CD14-positive monocyte (primary cell): ENCODE measurements at regions not wholly inside any gene's neighbourhood (a gene's known extent, or its start where the extent isn't known, plus 50 kb on each side); places are given as distances from the start of the nearest gene placed in this dataset.

Experiments
- DNase-seq, 3 donors: peaks; one replicate each; pipeline ENCODE4 v3.0.0-alpha.2; 2011 to 2022
- H2AFZ ChIP-seq: 2 replicates; pipeline ENCODE4 v1.6.0; 2012; ENCODE audit warnings: mild to moderate bottlenecking, low read depth, low read length, inconsistent platforms; ENCODE audit not compliant: insufficient read depth, poor library complexity, severe bottlenecking
- H3K27ac ChIP-seq, 2 donors: 1 replicate in 1 of 2; 2 replicates in 1 of 2; pipeline ENCODE4 v1.5.1; 2012 to 2013; ENCODE audit warnings: low read length in 2 of 2, control low read depth in 1 of 2, inconsistent platforms in 1 of 2, low read depth in 1 of 2, mild to moderate bottlenecking in 1 of 2
- H3K27me3 ChIP-seq, 2 donors: one replicate each; pipeline versions ENCODE4 v1.6.0 to v1.6.1; 2011 to 2013; ENCODE audit warnings: low read length in 2 of 2; ENCODE audit not compliant: control insufficient read depth in 2 of 2, insufficient read depth in 2 of 2
- H3K36me3 ChIP-seq, 2 donors: replicated peaks in 1 of 2; 1 replicate in 1 of 2; 2 replicates in 1 of 2; pipeline versions ENCODE4 v1.5.1 to v1.6.1; 2012 to 2013; ENCODE audit warnings: low read length in 2 of 2, control low read depth in 1 of 2, inconsistent platforms in 1 of 2, mild to moderate bottlenecking in 1 of 2; ENCODE audit not compliant: insufficient read depth in 2 of 2, control insufficient read depth in 1 of 2
- H3K4me1 ChIP-seq, 2 donors: 1 replicate in 1 of 2; 2 replicates in 1 of 2; pipeline versions ENCODE4 v1.5.1 to v1.6.1; 2012 to 2013; ENCODE audit warnings: low read length in 2 of 2, control low read depth in 1 of 2, inconsistent platforms in 1 of 2, mild to moderate bottlenecking in 1 of 2, moderate library complexity in 1 of 2; ENCODE audit not compliant: insufficient read depth in 2 of 2, control insufficient read depth in 1 of 2
- H3K4me2 ChIP-seq: replicated peaks from 2 replicates; pipeline ENCODE3; 2012; ENCODE audit warnings: low read length, moderate library complexity, mild to moderate bottlenecking; ENCODE audit not compliant: poor library complexity, severe bottlenecking; ENCODE audit errors: extremely low read depth
- H3K4me3 ChIP-seq, 3 experiments: fragments of 200-600 bp in 1 of 3; sonication (generic) in 1 of 3; replicated peaks in 1 of 3; 1 replicate in 2 of 3; 2 replicates in 1 of 3; pipeline ENCODE4 v1.5.1; 2011 to 2013; ENCODE audit warnings: low read length in 3 of 3, mild to moderate bottlenecking in 3 of 3, control low read depth in 2 of 3, low read depth in 2 of 3, inconsistent platforms in 1 of 3, moderate library complexity in 1 of 3
- H3K79me2 ChIP-seq: 2 replicates; pipeline ENCODE4 v1.6.0; 2012; ENCODE audit warnings: mild to moderate bottlenecking, control low read depth, inconsistent platforms, low read length, moderate library complexity; ENCODE audit not compliant: insufficient read depth
- H3K9ac ChIP-seq: 2 replicates; pipeline ENCODE4 v1.6.0; 2017; ENCODE audit warnings: low read length, mild to moderate bottlenecking; ENCODE audit not compliant: insufficient read depth, poor library complexity, severe bottlenecking
- H3K9me3 ChIP-seq, 2 donors: replicated peaks in 1 of 2; 1 replicate in 1 of 2; 2 replicates in 1 of 2; pipeline versions ENCODE4 v1.5.1 to v1.6.1; 2012 to 2013; ENCODE audit warnings: low read length in 2 of 2, control low read depth in 1 of 2; ENCODE audit not compliant: control insufficient read depth in 1 of 2, insufficient read depth in 1 of 2
- H4K20me1 ChIP-seq: 2 replicates; pipeline ENCODE4 v1.6.0; 2012; ENCODE audit warnings: mild to moderate bottlenecking, low read length, control low read depth, moderate library complexity; ENCODE audit not compliant: insufficient read depth
- H3K27ac Mint-ChIP-seq, 7 donors: one replicate each; pipeline ENCODE4 v1.8.0; 2020; ENCODE audit warnings: mild to moderate bottlenecking in 7 of 7, mixed read lengths in 7 of 7, moderate library complexity in 6 of 7, inconsistent platforms in 2 of 7
- H3K27me3 Mint-ChIP-seq, 3 donors: one replicate each; pipeline ENCODE4 v1.8.0; 2021 to 2022; ENCODE audit warnings: low read depth in 3 of 3, mild to moderate bottlenecking in 3 of 3, mixed read lengths in 3 of 3, moderate library complexity in 3 of 3, inconsistent platforms in 1 of 3
- H3K36me3 Mint-ChIP-seq, 2 donors: one replicate each; pipeline ENCODE4 v1.8.0; 2020; ENCODE audit warnings: mixed read lengths in 2 of 2, inconsistent platforms in 1 of 2, mild to moderate bottlenecking in 1 of 2
- H3K4me1 Mint-ChIP-seq: one replicate; pipeline ENCODE4 v1.8.0; 2020; ENCODE audit warnings: mild to moderate bottlenecking, mixed read lengths
- H3K4me3 Mint-ChIP-seq, 2 donors: one replicate each; pipeline ENCODE4 v1.8.0; 2020; ENCODE audit warnings: mild to moderate bottlenecking in 2 of 2, mixed read lengths in 2 of 2, moderate library complexity in 1 of 2
- H3K9me3 Mint-ChIP-seq, 7 donors: one replicate each; pipeline ENCODE4 v1.8.0; 2020 to 2022; ENCODE audit warnings: mixed read lengths in 7 of 7, mild to moderate bottlenecking in 6 of 7, moderate library complexity in 6 of 7, inconsistent platforms in 2 of 7
- CTCF ChIP-seq: fragments of 200-600 bp; IDR thresholded peaks from one replicate; pipeline ENCODE4 v1.8.0; 2022; ENCODE audit warnings: antibody characterized with exemption, mild to moderate bottlenecking
- WGBS: methylation state at CpG from one replicate; pipeline ENCODE4 v1.1.5; 2013; ENCODE audit warnings: missing lambda C conversion rate; ENCODE audit not compliant: insufficient coverage; 5-methylcytosine and 5-hydroxymethylcytosine counted together
- intact Hi-C, 2 donors: fragments of 100-400 bp; cut with micrococcal nuclease; formaldehyde crosslinking; loops; one replicate each; pipeline versions ENCODE4 v1.15.0 to v1.15.1; 2023

- no peak overlapping the region for H3K4me3 Mint-ChIP-seq
- Histone ChIP-seq H3K79me2 (no peaks in the 10 kb centered on the region), H3K9me3 (peaks cover 0 to 3% of the 10 kb centered on the region in 2 donors), H4K20me1 (no peaks in the 10 kb centered on the region), H2AFZ (no peak overlapping the region), H3K4me1 (no peaks in the 10 kb centered on the region), H3K4me3 (no peak overlapping the region), H3K9ac (no peak overlapping the region), H3K27me3 (no peaks in the 10 kb centered on the region), H3K36me3 (no peaks in the 10 kb centered on the region), H3K4me2 (no peak overlapping the region), H3K27ac (no peak overlapping the region)
- intact Hi-C loops = no loop called here
- peaks cover 0 to 12% (median 5%) of the 10 kb centered on the region in 7 donors for H3K9me3 Mint-ChIP-seq
- no peaks in the 10 kb centered on the region for H3K36me3 Mint-ChIP-seq
- no peaks in the 10 kb centered on the region for H3K4me1 Mint-ChIP-seq
- TF ChIP-seq CTCF = no peak
- H3K27me3 Mint-ChIP-seq = no peaks in the 10 kb centered on the region
- no peak for DNase-seq
- H3K27ac Mint-ChIP-seq = no peak overlapping the region
Measured at GRCh38 chr4:155119006-155119405, 89.4 kb upstream of the NPY2R start.

- H3K36me3 Mint-ChIP-seq = no peaks in the 10 kb centered on the region
- intact Hi-C loops = no loop called here
- H3K4me3 ChIP-seq = no peak overlapping the region
Measured at GRCh38 chr4:155120536-155120935, 87.9 kb upstream of the NPY2R start.

More at GRCh38 chr4:155120536-155120935, 87.9 kb upstream of the NPY2R start:
- Mint-ChIP-seq H3K9me3 (peaks cover 0 to 12% (median 6%) of the 10 kb centered on the region in 7 donors), H3K4me3 (no peak overlapping the region), H3K27ac (no peak overlapping the region), H3K4me1 (no peaks in the 10 kb centered on the region), H3K27me3 (no peaks in the 10 kb centered on the region)
- no CpG with 5 or more reads among the region's 1 CpG for WGBS
- Histone ChIP-seq H3K36me3 (no peaks in the 10 kb centered on the region), H3K9me3 (peaks cover 0 to 3% of the 10 kb centered on the region in 2 donors), H3K79me2 (no peaks in the 10 kb centered on the region), H3K4me2 (no peak overlapping the region), H3K9ac (no peak overlapping the region), H3K27me3 (no peaks in the 10 kb centered on the region), H2AFZ (no peak overlapping the region), H3K27ac (no peak overlapping the region), H4K20me1 (no peaks in the 10 kb centered on the region), H3K4me1 (no peaks in the 10 kb centered on the region)
- DNase-seq = no peak
- TF ChIP-seq CTCF = no peak
